Keratinocyte (primary cell): ENCODE measurements at regions not wholly inside any gene's neighbourhood (a gene's known extent, or its start where the extent isn't known, plus 50 kb on each side); places are given as distances from the start of the nearest gene placed in this dataset.

Experiments
- DNase-seq: peaks from one replicate; pipeline ENCODE4 v3.0.0-alpha.2; 2011; ENCODE audit warnings: low read depth, missing footprints, low spot score
- FAIRE-seq: peaks from 2 replicates; lab custom pipeline; 2011; peaks lifted over from hg19 to GRCh38; lab: Jason Lieb, UNC
- H2AFZ ChIP-seq: 2 replicates; pipeline ENCODE4 v1.6.0; 2012; ENCODE audit warnings: low read length, control low read depth, inconsistent platforms; ENCODE audit not compliant: control insufficient read depth
- H3K27ac ChIP-seq: 2 replicates; pipeline ENCODE4 v1.5.1; 2011; ENCODE audit warnings: low read length; ENCODE audit not compliant: control insufficient read depth, insufficient read depth
- H3K27me3 ChIP-seq: 3 replicates; pipeline ENCODE4 v1.6.0; 2011; ENCODE audit warnings: low read length; ENCODE audit not compliant: control insufficient read depth, insufficient read depth; ENCODE audit errors: extremely low read depth
- H3K36me3 ChIP-seq, 2 experiments: 2 replicates in 1 of 2; 3 replicates in 1 of 2; pipeline ENCODE4 v1.5.1; 2011; ENCODE audit warnings: low read length in 2 of 2, mild to moderate bottlenecking in 1 of 2; ENCODE audit not compliant: control insufficient read depth in 2 of 2, insufficient read depth in 2 of 2; ENCODE audit errors: extremely low read depth in 1 of 2
- H3K4me1 ChIP-seq: 3 replicates; pipeline ENCODE4 v1.5.1; 2011; ENCODE audit warnings: low read length; ENCODE audit not compliant: control insufficient read depth, insufficient read depth; ENCODE audit errors: extremely low read depth
- H3K4me2 ChIP-seq: 3 replicates; pipeline ENCODE4 v1.6.0; 2011; ENCODE audit warnings: low read depth, low read length; ENCODE audit not compliant: control insufficient read depth, insufficient read depth; ENCODE audit errors: extremely low read depth
- H3K4me3 ChIP-seq, 3 experiments: fragments of 200-600 bp in 1 of 3; sonication (generic) in 1 of 3; 2 replicates in 2 of 3; 3 replicates in 1 of 3; pipeline ENCODE4 v1.5.1; 2011 to 2016; ENCODE audit warnings: low read length in 3 of 3, mild to moderate bottlenecking in 3 of 3, control low read depth in 2 of 3, inconsistent platforms in 1 of 3, low read depth in 1 of 3, mixed read lengths in 1 of 3, mixed run types in 1 of 3, moderate library complexity in 1 of 3; ENCODE audit not compliant: control insufficient read depth in 2 of 3, insufficient read depth in 2 of 3; ENCODE audit errors: extremely low read depth in 1 of 3
- H3K79me2 ChIP-seq: 2 replicates; pipeline ENCODE4 v1.6.0; 2012; ENCODE audit warnings: low read length; ENCODE audit not compliant: control insufficient read depth, insufficient read depth
- H3K9ac ChIP-seq: 3 replicates; pipeline ENCODE4 v1.6.0; 2011; ENCODE audit warnings: low read length; ENCODE audit not compliant: control insufficient read depth, insufficient read depth; ENCODE audit errors: extremely low read depth
- H3K9me1 ChIP-seq: 3 replicates; pipeline ENCODE4 v1.6.0; 2011; ENCODE audit warnings: low read length; ENCODE audit not compliant: control insufficient read depth, insufficient read depth; ENCODE audit errors: extremely low read depth
- H3K9me3 ChIP-seq: 2 replicates; pipeline ENCODE4 v1.5.1; 2012; ENCODE audit warnings: low read depth, low read length; ENCODE audit not compliant: control insufficient read depth
- H4K20me1 ChIP-seq: 3 replicates; pipeline ENCODE4 v1.6.0; 2011; ENCODE audit warnings: low read length; ENCODE audit not compliant: control insufficient read depth, insufficient read depth; ENCODE audit errors: extremely low read depth
- EZH2 ChIP-seq: IDR thresholded peaks from one replicate; pipeline ENCODE4 v1.6.1; 2012; ENCODE audit warnings: inconsistent platforms, mild to moderate bottlenecking, low read length, moderate library complexity
- dilution Hi-C: fragments of 300-500 bp; cut with MboI; formaldehyde crosslinking; loops from one replicate; pipeline ENCODE4 v1.7.0; 2020; ENCODE audit warnings: low sequenced_read_pairs; ENCODE audit not compliant: extremely low pct_ligation_motif_present
- TF ChIP-seq, protein P1 (sequence below), 3 experiments: IDR thresholded peaks in 1 of 3; conservative IDR thresholded peaks in 1 of 3; optimal IDR thresholded peaks in 1 of 3; 2 replicates in 2 of 3; 3 replicates in 1 of 3; pipeline versions ENCODE3 to v1.5.1; 2011; ENCODE audit warnings: low read length in 3 of 3, mild to moderate bottlenecking in 3 of 3, moderate library complexity in 2 of 3, control low read depth in 1 of 3, inconsistent platforms in 1 of 3; ENCODE audit not compliant: insufficient read depth in 2 of 3; ENCODE audit errors: extremely low read depth in 1 of 3

DNA sequence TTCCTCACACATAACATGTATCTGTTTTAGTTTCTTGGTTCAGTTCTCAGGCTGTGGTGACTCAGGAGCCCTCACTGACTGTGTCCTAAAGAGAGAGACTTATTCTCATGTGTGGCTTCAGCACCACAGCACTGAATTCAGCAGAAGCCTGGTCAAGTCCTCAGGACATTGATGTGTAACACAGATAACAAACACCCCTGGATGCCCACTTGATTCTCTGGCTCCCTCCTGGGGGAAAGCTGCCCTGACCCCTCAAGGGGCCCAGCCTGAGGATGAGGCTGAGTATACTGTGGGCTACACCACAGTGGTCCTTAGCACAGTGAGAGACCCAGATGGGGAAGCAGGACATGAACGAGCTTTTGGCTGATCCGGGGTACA, 87.2 kb upstream of the VPREB1 start:
- Histone ChIP-seq H3K4me1 (no peaks in the 10 kb centered on the region), H2AFZ (peak overlapping the region; percentile 79), H3K9me1 (no peaks in the 10 kb centered on the region), H4K20me1 (no peaks in the 10 kb centered on the region), H3K9ac (no peak overlapping the region), H3K9me3 (no peaks in the 10 kb centered on the region), H3K36me3 (no peaks in the 10 kb centered on the region), H3K27ac (no peak overlapping the region), H3K4me2 (no peak overlapping the region), H3K4me3 (no peak overlapping the region), H3K27me3 (no peaks in the 10 kb centered on the region), H3K79me2 (no peaks in the 10 kb centered on the region)
- dilution Hi-C loops: no loop called here
- no peak for FAIRE-seq
- TF ChIP-seq, protein P1, sequence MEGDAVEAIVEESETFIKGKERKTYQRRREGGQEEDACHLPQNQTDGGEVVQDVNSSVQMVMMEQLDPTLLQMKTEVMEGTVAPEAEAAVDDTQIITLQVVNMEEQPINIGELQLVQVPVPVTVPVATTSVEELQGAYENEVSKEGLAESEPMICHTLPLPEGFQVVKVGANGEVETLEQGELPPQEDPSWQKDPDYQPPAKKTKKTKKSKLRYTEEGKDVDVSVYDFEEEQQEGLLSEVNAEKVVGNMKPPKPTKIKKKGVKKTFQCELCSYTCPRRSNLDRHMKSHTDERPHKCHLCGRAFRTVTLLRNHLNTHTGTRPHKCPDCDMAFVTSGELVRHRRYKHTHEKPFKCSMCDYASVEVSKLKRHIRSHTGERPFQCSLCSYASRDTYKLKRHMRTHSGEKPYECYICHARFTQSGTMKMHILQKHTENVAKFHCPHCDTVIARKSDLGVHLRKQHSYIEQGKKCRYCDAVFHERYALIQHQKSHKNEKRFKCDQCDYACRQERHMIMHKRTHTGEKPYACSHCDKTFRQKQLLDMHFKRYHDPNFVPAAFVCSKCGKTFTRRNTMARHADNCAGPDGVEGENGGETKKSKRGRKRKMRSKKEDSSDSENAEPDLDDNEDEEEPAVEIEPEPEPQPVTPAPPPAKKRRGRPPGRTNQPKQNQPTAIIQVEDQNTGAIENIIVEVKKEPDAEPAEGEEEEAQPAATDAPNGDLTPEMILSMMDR (optimal IDR thresholded peaks at IDR 0.05 in 1 of 3, IDR thresholded peaks at IDR 0.05 in 1 of 3, conservative IDR thresholded peaks at IDR 0.05 in 1 of 3; ENCODE audit: extremely low read depth in 1 of 3, insufficient read depth in 2 of 3, low read length in 3 of 3): no peak
- no peak for DNase-seq

DNA sequence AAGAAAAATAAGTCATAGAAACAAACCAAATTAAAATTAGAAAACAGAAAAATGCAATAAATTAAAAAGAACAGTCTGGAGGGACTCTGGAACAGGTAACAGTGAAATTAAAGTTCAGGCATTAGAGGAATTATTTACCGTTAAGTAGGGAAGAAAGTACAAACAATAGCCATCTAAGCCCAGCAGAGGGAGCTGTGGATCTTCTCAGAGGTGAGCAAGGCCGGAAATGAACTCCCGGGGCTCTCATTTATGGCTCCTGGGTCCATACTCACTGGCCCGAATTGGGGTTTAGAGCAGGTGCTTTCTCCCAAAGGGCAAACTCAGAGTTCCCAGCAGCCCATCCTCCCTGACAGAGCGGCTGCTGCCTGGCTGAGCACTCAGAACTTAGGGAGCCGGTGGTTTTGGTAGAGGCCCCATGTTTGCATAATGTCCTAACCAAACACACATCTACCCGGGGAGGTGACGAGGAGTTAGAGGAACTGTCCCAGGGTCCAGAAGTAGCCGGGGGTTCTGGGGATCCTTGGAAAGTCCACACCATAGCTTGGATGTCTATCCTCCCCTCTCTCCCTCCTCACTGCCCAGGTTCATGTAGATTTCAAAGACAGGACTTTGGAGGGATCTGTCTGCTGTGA, 87.8 kb upstream of the VPREB1 start:
- no peak overlapping the region for H3K9ac ChIP-seq
- H3K9me3 ChIP-seq: no peaks in the 10 kb centered on the region
- no peaks in the 10 kb centered on the region for H3K79me2 ChIP-seq
- no peaks in the 10 kb centered on the region for H3K9me1 ChIP-seq
- H3K27ac ChIP-seq: no peak overlapping the region
- H3K36me3 ChIP-seq: no peaks in the 10 kb centered on the region
- no peak for TF ChIP-seq EZH2
- TF ChIP-seq, protein P1 (optimal IDR thresholded peaks at IDR 0.05 in 1 of 3, IDR thresholded peaks at IDR 0.05 in 1 of 3, conservative IDR thresholded peaks at IDR 0.05 in 1 of 3; ENCODE audit: extremely low read depth in 1 of 3, insufficient read depth in 2 of 3, low read length in 3 of 3): peak; percentile 61 to 90 (median 76)
- peak; percentile 48 for FAIRE-seq
- no peaks in the 10 kb centered on the region for H3K27me3 ChIP-seq
- DNase-seq: peak; percentile 25
- no peak overlapping the region for H3K4me2 ChIP-seq
- no peaks in the 10 kb centered on the region for H4K20me1 ChIP-seq
- no peaks in the 10 kb centered on the region for H3K4me1 ChIP-seq
- peak overlapping the region; percentile 79 for H2AFZ ChIP-seq
- no peak overlapping the region for H3K4me3 ChIP-seq
- dilution Hi-C loops: no loop called here
